Peyer's patch (tissue), 4 donors: ENCODE measurements at regions not wholly inside any gene's neighbourhood (a gene's known extent, or its start where the extent isn't known, plus 50 kb on each side); places are given as distances from the start of the nearest gene placed in this dataset.

Experiments
- CTCF ChIP-seq, 6 experiments: fragments of 450-650 bp in 4 of 6; fragments of 200-600 bp in 2 of 6; sonication (generic) in 1 of 6; IDR thresholded peaks; one replicate each; pipeline ENCODE4 v1.5.1; 2017 to 2019; ENCODE audit warnings: antibody characterized with exemption in 6 of 6, mild to moderate bottlenecking in 3 of 6, moderate library complexity in 1 of 6
- POLR2A ChIP-seq, 2 donors: fragments of 450-650 bp; IDR thresholded peaks; one replicate each; pipeline ENCODE4 v1.5.1; 2017; ENCODE audit warnings: antibody characterized with exemption in 2 of 2, mild to moderate bottlenecking in 2 of 2, moderate library complexity in 2 of 2

- TF ChIP-seq CTCF (IDR thresholded peaks at IDR 0.05) (no peak), POLR2A (IDR thresholded peaks at IDR 0.05) (no peak)
Measured at GRCh38 chr2:195017890-195018289, 639.1 kb upstream of the SLC39A10 start.
